GM13976 (cell line): ENCODE measurements at regions not wholly inside any gene's neighbourhood (a gene's known extent, or its start where the extent isn't known, plus 50 kb on each side); places are given as distances from the start of the nearest gene placed in this dataset.

Experiments
- DNase-seq: peaks from one replicate; pipeline ENCODE4 v3.0.0; 2012; ENCODE audit warnings: low spot score
- CTCF ChIP-seq: IDR thresholded peaks from 2 replicates; pipeline ENCODE4 v1.5.1; 2012; ENCODE audit warnings: borderline replicate concordance, mild to moderate bottlenecking; ENCODE audit not compliant: insufficient read depth; ENCODE audit errors: extremely low read depth, missing control alignments, control extremely low read depth
- in situ Hi-C: fragments of 300-500 bp; cut with MboI; formaldehyde crosslinking; loops from one replicate; pipeline ENCODE4 v1.12.0; 2022; ENCODE audit warnings: low sequenced_read_pairs, mixed read lengths, inconsistent platforms; ENCODE audit not compliant: unreplicated experiment

GRCh38 chr5:61614606-61615005 is 282.5 kb downstream of the ZSWIM6 start:
- DNase-seq = no peak
- in situ Hi-C loops = no loop called here
- no peak for TF ChIP-seq CTCF

GRCh38 chr5:61617039-61617438 is 285.0 kb downstream of the ZSWIM6 start:
- in situ Hi-C loops = no loop called here
- DNase-seq = no peak
- TF ChIP-seq CTCF = no peak

DNA sequence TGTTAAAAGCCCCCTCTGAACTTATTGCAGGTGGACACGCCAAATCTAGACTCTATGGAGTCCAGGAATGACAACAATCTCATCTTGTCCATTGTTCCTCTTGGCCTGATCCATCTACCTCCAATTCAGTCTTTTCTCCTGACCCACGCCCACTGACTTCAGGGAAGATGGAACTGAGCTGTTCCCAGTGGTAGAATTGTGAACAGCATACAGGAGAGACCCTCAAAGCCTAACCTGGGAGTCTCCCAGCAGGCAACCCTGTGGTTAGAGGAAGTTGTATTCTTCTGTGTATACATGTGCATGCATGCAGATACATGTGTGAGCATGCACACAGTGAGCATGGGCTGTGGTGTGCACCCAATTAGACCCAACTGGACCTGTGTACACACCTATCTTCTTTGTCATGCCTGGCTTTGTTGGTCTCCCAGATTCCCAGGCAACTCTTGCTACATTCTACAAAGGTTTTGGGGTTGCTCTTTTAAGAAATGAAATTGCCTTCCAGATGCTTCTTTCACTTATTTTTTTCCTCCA is 286.0 kb downstream of the ZSWIM6 start:
- in situ Hi-C loops = no loop called here
- DNase-seq = no peak
- TF ChIP-seq CTCF = no peak

DNA sequence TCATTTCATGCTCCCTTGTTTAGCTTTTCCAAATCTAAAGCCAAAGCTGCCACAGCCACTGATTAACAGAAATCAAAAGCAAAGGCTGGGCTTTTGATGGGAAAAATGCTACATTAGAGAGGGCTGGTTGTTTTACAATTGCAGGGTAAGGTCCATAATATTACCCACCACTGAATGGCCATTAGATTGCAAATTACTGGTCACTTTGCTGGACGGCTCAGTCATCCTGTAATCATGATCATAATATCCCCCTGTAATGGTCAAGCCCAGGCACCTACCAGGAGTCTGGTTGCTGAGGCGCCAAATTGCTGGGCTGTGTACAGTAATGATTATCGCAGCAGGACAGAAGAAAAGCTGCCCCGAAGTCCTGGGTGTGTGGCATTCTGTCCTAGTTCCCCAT is 286.5 kb downstream of the ZSWIM6 start:
- DNase-seq = no peak
- in situ Hi-C loops = no loop called here
- TF ChIP-seq CTCF = no peak

- TF ChIP-seq CTCF = no peak
- in situ Hi-C loops = no loop called here
- no peak for DNase-seq
These were observed 287.2 kb downstream of the ZSWIM6 start for GRCh38 chr5:61619289-61619688.

- TF ChIP-seq CTCF = no peak
- DNase-seq = no peak
- in situ Hi-C loops = no loop called here
These were observed 287.9 kb downstream of the ZSWIM6 start for GRCh38 chr5:61619777-61620518.
